Fibroblast of peridontal ligament (primary cell): ENCODE measurements at regions not wholly inside any gene's neighbourhood (a gene's known extent, or its start where the extent isn't known, plus 50 kb on each side); places are given as distances from the start of the nearest gene placed in this dataset.
"Not testable (repeated sequence)": the region's sequence is repeated elsewhere in the genome, so short reads cannot be mapped to it uniquely, and the experiment has no call there.

Source experiments
- DNase-seq: peaks from one replicate; pipeline ENCODE4 v3.0.0-alpha.2; 2010; ENCODE audit errors: extremely low read depth

- DNase-seq = no peak
Observed at GRCh38 chr7:115793958-115794702, 236.4 kb downstream of the TFEC start.

- DNase-seq = no peak
Observed at GRCh38 chr7:115789901-115790300, 240.7 kb downstream of the TFEC start.

GRCh38 chr7:115789473-115789872, 241.1 kb downstream of the TFEC start:
- DNase-seq = not testable (repeated sequence)

GRCh38 chr7:115782696-115783490, 247.7 kb downstream of the TFEC start:
- DNase-seq = peak; percentile 35

GRCh38 chr7:115779561-115779960, 251.0 kb downstream of the TFEC start:
- DNase-seq = no peak

GRCh38 chr7:115775981-115776380, 254.6 kb downstream of the TFEC start:
- DNase-seq = no peak

GRCh38 chr7:115763347-115763746, 267.2 kb downstream of the TFEC start:
- DNase-seq = no peak

- no peak for DNase-seq
Observed at GRCh38 chr7:115758025-115758424, 272.5 kb downstream of the TFEC start.

- DNase-seq = no peak
Observed at GRCh38 chr7:115754226-115754625, 276.3 kb downstream of the TFEC start.

GRCh38 chr7:115749924-115750323, 280.6 kb downstream of the TFEC start:
- DNase-seq = no peak

- peak; percentile 26 for DNase-seq
Observed at GRCh38 chr7:115748123-115748738, 282.3 kb downstream of the TFEC start.

- peak; percentile 42 for DNase-seq
Observed at GRCh38 chr7:115747174-115747573, 283.4 kb downstream of the TFEC start.

- DNase-seq = no peak
Observed at GRCh38 chr7:115740043-115740442, 290.5 kb downstream of the TFEC start.

GRCh38 chr7:115734641-115735040, 295.9 kb downstream of the TFEC start:
- no peak for DNase-seq

- DNase-seq = no peak
Observed at GRCh38 chr7:115731796-115732471, 298.6 kb downstream of the TFEC start.

- no peak for DNase-seq
Observed at GRCh38 chr7:115728518-115728917, 302.0 kb downstream of the TFEC start.

- DNase-seq = no peak
Observed at GRCh38 chr7:115724400-115725056, 306.0 kb downstream of the TFEC start.

GRCh38 chr7:115722302-115722977, 308.1 kb downstream of the TFEC start:
- DNase-seq = no peak

GRCh38 chr7:115721293-115722217, 309.0 kb downstream of the TFEC start:
- DNase-seq = no peak

GRCh38 chr7:115719963-115720362, 310.6 kb downstream of the TFEC start:
- DNase-seq = no peak
